ENCODE measurements at regions not wholly inside any gene's neighbourhood (a gene's known extent, or its start where the extent isn't known, plus 50 kb on each side); places are given as distances from the start of the nearest gene placed in this dataset.
"Not testable (repeated sequence)": the region's sequence is repeated elsewhere in the genome, so short reads cannot be mapped to it uniquely, and the experiment has no call there.

DNA sequence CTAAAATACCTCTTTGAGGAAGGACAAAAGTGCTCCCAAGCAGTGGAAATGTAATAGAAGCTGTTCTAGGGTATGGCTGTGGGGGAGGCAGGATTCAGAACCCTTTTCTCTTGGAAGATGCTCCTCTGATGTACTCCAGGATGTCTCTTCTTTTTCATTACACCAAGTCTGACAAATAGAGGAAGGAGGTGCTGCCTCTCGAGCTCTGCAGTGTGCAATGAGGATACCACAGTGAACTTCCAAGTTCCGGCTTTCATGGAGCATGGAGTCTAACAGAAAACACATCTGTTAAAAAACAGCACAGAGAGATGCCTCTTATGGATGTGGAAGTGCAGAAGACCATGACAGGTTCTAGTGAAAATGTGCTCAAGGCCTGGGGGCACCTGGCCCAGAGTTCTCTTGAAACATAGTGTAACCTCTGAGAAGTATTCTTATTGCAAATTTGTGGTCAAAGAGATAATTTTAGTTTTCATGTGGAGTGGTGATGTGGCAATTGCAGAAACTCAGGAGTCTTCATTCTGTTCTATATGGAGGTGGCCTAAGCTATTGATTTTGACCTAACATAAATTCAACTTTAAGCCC is 362.0 kb upstream of the CITED2 start:
- no peaks in the 10 kb centered on the region for H3K36me3 Mint-ChIP-seq (ENCODE audit: low read depth)
- ATAC-seq (no peak), DNase-seq (no peak)
- POLR2A ChIA-PET = no interaction called here
- CTCF ChIA-PET = no interaction called here
- H3K27me3 Mint-ChIP-seq (ENCODE audit: low read depth) = peaks cover 4% of the 10 kb centered on the region
- no peaks in the 10 kb centered on the region for H3K9me3 Mint-ChIP-seq (ENCODE audit: insufficient read depth)
- no peak overlapping the region for H3K27ac Mint-ChIP-seq
- H3K4me3 Mint-ChIP-seq = no peak overlapping the region
- H3K4me1 Mint-ChIP-seq (ENCODE audit: low read depth) = no peaks in the 10 kb centered on the region

DNA sequence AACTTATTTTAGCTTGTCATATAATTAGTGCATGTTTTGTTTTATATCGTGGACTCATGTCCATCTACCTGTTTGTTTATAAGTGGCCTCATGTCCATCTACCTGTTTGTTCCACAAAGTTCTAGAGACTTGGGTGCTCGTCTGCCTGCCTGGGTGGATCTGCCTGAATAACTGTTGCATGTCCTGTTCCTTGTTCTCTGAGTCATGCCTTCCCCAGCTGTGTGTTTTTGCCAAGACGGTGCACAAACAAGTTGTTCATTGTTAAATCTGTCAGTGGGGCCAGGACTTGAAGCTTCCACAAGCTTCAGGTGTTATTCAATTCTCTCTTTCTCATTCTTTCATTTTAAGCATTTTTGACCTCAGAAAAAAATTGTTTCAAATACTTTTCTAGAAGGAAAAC is 358.0 kb upstream of the CITED2 start:
- POLR2A ChIA-PET = no interaction called here
- DNase-seq (no peak), ATAC-seq (no peak)
- Mint-ChIP-seq H3K4me1 (ENCODE audit: low read depth) (no peaks in the 10 kb centered on the region), H3K4me3 (no peak overlapping the region), H3K27me3 (ENCODE audit: low read depth) (no peaks in the 10 kb centered on the region), H3K27ac (no peak overlapping the region), H3K36me3 (ENCODE audit: low read depth) (no peaks in the 10 kb centered on the region), H3K9me3 (ENCODE audit: insufficient read depth) (no peaks in the 10 kb centered on the region)
- CTCF ChIA-PET = no interaction called here

DNA sequence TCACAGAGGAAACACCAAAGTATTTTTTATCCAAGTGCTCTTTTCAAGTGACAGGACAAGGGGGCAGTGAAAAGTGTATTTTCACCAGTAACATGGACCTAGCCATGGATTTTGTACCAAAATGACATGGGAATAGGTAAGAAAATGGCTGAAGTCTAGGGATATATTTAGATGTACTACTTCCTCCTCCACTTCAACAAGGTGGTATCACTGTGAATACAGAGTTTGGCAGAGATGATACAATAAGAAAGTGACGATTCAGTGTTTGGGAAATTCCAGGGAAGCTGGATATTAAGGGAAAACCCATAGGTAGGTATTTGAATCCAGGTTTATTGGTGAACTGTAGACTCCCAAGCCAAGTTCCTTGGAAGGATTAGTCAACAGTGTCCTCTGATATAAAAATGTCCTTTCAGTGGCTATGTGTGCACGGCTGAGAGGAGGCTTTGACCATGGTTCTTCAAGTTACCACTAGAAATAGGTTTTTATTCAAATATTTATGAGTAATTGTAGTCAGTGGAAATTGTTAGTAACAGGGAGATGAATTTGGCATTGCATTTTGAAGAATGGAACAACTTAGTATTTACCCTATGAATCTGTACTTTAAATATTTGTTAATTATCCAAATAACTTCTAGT is 356.0 kb upstream of the CITED2 start:
- no peak for ATAC-seq
- Mint-ChIP-seq H3K36me3 (ENCODE audit: low read depth) (no peaks in the 10 kb centered on the region), H3K9me3 (ENCODE audit: insufficient read depth) (no peaks in the 10 kb centered on the region), H3K4me1 (ENCODE audit: low read depth) (no peaks in the 10 kb centered on the region), H3K27ac (no peak overlapping the region), H3K4me3 (no peak overlapping the region), H3K27me3 (ENCODE audit: low read depth) (no peaks in the 10 kb centered on the region)
- DNase-seq = no peak
- CTCF ChIA-PET = no interaction called here
- POLR2A ChIA-PET = no interaction called here

DNA sequence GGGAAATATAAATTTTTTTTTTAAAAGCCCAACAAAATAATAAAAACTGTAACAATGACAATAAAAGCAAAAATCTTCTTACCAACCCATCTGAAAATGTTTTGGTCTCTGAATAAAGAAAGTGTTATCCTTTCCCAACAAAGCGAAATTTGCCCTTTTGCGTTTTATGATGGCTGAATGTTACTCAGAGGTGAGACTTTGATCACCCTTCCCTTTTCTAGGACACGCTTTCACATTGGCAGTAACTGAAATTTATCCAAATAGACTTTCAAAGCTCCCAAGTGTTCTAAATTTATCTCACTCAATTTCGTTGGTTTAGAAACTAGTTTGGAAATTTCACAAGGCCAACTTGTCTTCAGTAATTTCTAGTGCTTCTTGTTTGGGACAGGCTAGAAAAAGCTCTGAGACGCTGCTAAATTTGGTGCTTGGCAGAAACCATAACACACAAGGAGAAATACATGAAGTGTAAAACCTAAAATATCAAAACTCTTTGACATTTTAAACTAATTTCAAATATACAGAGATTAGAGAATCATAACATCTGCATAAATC is 354.5 kb upstream of the CITED2 start:
- DNase-seq (no peak), ATAC-seq (no peak)
- H3K27ac Mint-ChIP-seq = no peak overlapping the region
- CTCF ChIA-PET = no interaction called here
- no peaks in the 10 kb centered on the region for H3K27me3 Mint-ChIP-seq (ENCODE audit: low read depth)
- H3K4me3 Mint-ChIP-seq = no peak overlapping the region
- no peaks in the 10 kb centered on the region for H3K9me3 Mint-ChIP-seq (ENCODE audit: insufficient read depth)
- no peaks in the 10 kb centered on the region for H3K36me3 Mint-ChIP-seq (ENCODE audit: low read depth)
- H3K4me1 Mint-ChIP-seq (ENCODE audit: low read depth) = no peaks in the 10 kb centered on the region
- POLR2A ChIA-PET = no interaction called here

DNA sequence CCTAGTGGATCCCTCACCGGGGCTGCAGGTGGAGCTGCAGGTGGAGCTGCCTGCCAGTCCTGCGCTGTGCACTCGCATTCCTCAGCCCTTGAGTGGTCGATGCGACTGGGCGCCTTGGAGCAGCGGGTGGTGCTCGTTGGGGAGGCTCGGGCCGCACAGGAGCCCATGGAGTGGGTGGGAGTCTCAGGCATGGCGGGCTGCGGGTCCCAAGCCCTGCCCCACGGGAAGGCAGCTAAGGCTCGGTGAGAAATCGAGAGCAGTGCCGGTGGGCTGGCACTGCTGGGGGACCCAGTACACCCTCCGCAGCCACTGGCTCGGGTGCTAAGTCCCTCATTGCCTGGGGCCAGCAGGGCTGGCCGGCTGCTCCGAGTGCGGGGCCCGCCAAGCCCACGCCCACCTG is 351.8 kb upstream of the CITED2 start:
- H3K4me1 Mint-ChIP-seq (ENCODE audit: low read depth); CTCF ChIA-PET; ATAC-seq; H3K27me3 Mint-ChIP-seq (ENCODE audit: low read depth); DNase-seq; H3K4me3 Mint-ChIP-seq; H3K9me3 Mint-ChIP-seq (ENCODE audit: insufficient read depth); POLR2A ChIA-PET; H3K27ac Mint-ChIP-seq; H3K36me3 Mint-ChIP-seq (ENCODE audit: low read depth): not testable (repeated sequence)

DNA sequence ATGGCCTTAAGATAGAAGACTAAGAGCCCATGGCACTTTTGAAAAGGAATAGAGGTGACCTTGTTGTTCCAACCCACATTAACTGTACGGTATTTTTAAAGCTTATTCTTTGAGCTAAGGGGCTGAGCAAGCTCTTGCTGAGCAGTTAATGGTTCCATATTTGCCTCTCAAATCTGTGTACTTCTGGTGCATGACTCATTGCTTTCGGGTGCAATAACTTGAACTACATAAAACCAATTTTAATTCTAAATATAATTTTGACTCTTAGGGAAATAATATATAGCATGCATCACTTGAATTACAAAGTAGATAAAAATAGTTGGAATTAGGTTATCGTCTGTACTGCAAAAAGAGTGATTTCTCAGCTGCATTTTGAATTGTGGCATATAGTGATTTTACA is 348.1 kb upstream of the CITED2 start:
- POLR2A ChIA-PET = no interaction called here
- Mint-ChIP-seq H3K9me3 (ENCODE audit: insufficient read depth) (no peaks in the 10 kb centered on the region), H3K4me3 (no peak overlapping the region)

DNA sequence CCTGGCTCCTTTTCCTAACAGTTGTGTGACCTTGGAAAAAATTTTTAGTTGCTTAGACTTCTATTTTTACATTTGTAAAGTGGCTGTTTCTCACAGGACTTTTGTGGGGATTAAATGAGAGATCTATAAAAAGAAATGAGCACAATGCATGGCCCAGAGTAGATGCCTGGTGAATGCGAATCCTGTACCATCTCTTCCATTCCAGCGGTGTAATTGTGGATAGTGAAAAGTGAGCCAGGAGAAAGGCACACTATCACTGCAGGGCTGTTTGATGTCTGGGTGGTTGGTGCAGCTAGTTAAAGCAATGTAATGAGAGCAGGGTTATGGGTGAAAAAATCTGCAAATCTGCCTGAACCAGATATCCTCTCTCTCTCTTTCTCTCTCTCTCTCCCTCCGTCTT is 347.5 kb upstream of the CITED2 start:
- H3K9me3 Mint-ChIP-seq (ENCODE audit: insufficient read depth) = no peaks in the 10 kb centered on the region
- H3K4me3 Mint-ChIP-seq = no peak overlapping the region
- no peak for DNase-seq
- H3K27ac Mint-ChIP-seq = no peak overlapping the region
- ATAC-seq = no peak
- ChIA-PET CTCF (no interaction called here), POLR2A (no interaction called here)
- no peaks in the 10 kb centered on the region for H3K36me3 Mint-ChIP-seq (ENCODE audit: low read depth)
- no peaks in the 10 kb centered on the region for H3K27me3 Mint-ChIP-seq (ENCODE audit: low read depth)
- H3K4me1 Mint-ChIP-seq (ENCODE audit: low read depth) = no peaks in the 10 kb centered on the region

More for the DNA sequence above, 348.1 kb upstream of the CITED2 start:
- ATAC-seq (no peak), DNase-seq (no peak)
- H3K27ac Mint-ChIP-seq = no peak overlapping the region
- H3K36me3 Mint-ChIP-seq (ENCODE audit: low read depth) = no peaks in the 10 kb centered on the region
- CTCF ChIA-PET = no interaction called here
- H3K4me1 Mint-ChIP-seq (ENCODE audit: low read depth) = no peaks in the 10 kb centered on the region
- H3K27me3 Mint-ChIP-seq (ENCODE audit: low read depth) = no peaks in the 10 kb centered on the region

DNA sequence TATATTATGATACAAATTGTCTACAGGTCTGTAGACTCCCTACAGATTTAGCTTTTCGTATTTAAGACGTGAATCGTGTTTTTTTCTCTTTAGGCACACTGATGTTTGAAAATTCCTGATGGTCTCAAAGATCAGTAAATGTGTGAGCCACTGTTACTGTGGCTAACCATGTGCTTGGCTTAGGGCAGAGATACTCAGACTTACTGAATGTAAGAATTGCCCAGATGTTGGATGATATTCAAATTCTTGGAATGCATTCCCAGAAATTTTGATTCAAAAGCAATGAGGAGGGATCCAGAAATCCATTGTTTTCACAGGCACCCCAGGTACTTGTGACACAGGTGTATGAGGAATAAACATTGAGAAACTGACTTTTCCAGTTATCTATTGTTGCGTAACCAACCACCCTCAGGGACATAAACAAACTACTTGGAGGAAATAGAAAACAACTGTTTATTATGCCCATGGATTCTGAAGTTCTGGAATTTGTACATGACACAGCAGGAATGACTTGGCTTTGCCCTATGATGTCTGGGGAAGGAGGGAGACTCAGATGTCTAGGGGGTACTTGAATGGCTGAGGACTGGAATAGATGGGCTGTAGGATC is 339.6 kb upstream of the CITED2 start:
- ChIA-PET POLR2A (no interaction called here), CTCF (no interaction called here)
- Mint-ChIP-seq H3K4me1 (ENCODE audit: low read depth) (no peaks in the 10 kb centered on the region), H3K36me3 (ENCODE audit: low read depth) (no peaks in the 10 kb centered on the region), H3K4me3 (no peak overlapping the region), H3K27me3 (ENCODE audit: low read depth) (peaks cover 2% of the 10 kb centered on the region), H3K27ac (no peak overlapping the region), H3K9me3 (ENCODE audit: insufficient read depth) (no peaks in the 10 kb centered on the region)
- DNase-seq (no peak), ATAC-seq (no peak)

DNA sequence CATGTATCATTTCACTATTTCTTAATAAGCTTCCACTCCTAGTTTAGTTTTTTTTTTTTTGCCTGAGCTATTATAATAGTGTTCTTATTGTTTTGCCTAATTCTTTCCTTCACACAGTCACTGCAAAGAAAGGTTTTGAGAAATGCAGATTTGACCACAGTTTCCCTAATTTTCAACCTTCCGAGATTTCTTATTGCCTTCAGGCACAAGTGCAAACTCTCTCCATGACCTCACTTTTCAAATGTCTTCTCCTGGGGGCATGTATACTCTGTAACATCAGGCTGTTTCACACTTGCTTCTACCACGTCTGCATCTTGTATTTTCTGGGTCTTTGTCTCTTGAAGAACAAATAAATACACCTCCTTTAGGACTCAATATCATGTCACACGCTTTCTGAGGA is 339.0 kb upstream of the CITED2 start:
- DNase-seq (no peak), ATAC-seq (no peak)
- Mint-ChIP-seq H3K36me3 (ENCODE audit: low read depth) (no peaks in the 10 kb centered on the region), H3K4me1 (ENCODE audit: low read depth) (no peaks in the 10 kb centered on the region), H3K27me3 (ENCODE audit: low read depth) (peaks cover 2% of the 10 kb centered on the region), H3K27ac (no peak overlapping the region), H3K9me3 (ENCODE audit: insufficient read depth) (no peaks in the 10 kb centered on the region), H3K4me3 (no peak overlapping the region)
- ChIA-PET POLR2A (no interaction called here), CTCF (no interaction called here)

DNA sequence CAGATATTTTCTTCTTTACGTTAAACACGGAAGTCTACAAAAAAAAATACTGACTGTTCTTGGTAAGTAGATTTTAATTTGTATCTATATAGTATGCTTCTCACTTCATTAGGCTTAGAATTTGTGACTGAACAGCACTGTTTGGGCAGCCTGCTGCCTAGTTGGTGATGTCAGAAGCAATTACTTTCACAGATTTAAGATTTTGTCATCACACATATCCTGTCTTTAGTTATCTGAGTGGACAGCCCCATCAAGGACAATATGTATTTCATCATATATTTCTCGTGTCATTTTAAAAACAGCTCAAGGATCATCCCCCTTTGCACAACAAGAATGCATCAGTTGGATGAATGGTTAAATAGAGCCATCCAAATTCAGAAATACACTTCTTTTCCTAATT is 338.4 kb upstream of the CITED2 start:
- CTCF ChIA-PET = no interaction called here
- Mint-ChIP-seq H3K4me1 (ENCODE audit: low read depth) (no peaks in the 10 kb centered on the region), H3K27me3 (ENCODE audit: low read depth) (peaks cover 2% of the 10 kb centered on the region), H3K4me3 (no peak overlapping the region), H3K9me3 (ENCODE audit: insufficient read depth) (no peaks in the 10 kb centered on the region), H3K36me3 (ENCODE audit: low read depth) (no peaks in the 10 kb centered on the region), H3K27ac (no peak overlapping the region)
- POLR2A ChIA-PET = no interaction called here
- no peak for ATAC-seq
- DNase-seq = no peak

DNA sequence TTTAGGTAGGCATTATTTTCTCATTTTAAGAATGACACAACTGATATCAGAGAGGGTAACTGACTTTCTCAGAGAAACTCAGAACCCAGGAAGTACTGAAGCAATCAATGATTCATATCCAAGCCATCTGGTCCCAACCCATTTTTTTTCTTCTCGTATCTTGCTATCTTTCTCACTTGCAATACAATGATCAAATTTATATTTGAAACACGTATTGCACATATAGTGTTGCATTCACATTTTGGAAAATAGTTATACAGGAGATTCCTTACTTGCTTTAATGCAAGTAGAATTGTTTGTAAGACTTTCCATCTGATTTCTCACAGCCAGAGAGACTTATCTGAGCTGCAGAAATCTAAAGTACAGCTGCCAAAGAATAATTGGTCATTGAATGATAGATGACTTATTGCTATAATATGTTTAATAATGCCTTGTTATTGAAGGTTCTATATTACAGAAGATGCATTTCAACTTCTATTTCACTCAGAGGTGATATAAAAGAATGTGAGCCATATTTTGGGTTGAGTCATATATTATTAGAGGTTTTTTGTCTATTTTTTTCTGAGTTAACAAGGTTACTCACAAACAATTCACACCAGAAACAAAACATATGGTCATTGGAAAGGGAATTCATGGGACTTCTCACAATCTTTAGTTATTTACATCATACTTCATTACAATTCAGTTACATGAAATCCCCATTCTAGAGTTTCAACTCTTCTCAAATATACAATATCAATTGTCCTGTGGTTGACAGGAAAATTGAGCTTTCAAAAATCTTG is 337.5 kb upstream of the CITED2 start:
- Mint-ChIP-seq H3K36me3 (ENCODE audit: low read depth) (no peaks in the 10 kb centered on the region), H3K4me1 (ENCODE audit: low read depth) (no peaks in the 10 kb centered on the region), H3K27ac (no peak overlapping the region), H3K4me3 (no peak overlapping the region), H3K9me3 (ENCODE audit: insufficient read depth) (no peaks in the 10 kb centered on the region), H3K27me3 (ENCODE audit: low read depth) (peaks cover 2% of the 10 kb centered on the region)
- DNase-seq = no peak
- no peak for ATAC-seq
- POLR2A ChIA-PET = no interaction called here
- CTCF ChIA-PET = no interaction called here

DNA sequence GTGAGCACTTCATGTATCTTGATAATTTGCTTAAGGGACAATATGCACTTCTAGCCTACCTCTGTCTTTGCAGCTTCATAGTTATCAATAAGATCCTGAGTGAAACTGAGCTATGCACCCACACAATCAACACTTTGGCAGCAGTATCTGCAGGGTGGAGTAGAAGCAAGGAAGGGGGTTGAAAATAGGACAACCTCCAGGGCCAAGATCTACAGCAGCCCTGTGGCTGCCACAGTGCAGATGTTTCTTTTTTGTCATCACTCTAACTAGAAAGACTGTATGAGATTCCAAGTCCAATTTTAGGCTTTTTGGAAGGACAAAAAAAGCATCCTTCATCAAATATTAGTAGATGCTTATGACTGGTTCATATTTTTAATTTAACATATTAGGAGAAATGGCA is 336.1 kb upstream of the CITED2 start:
- Mint-ChIP-seq H3K36me3 (ENCODE audit: low read depth) (no peaks in the 10 kb centered on the region), H3K4me3 (no peak overlapping the region), H3K27ac (no peak overlapping the region), H3K27me3 (ENCODE audit: low read depth) (peaks cover 2% of the 10 kb centered on the region), H3K4me1 (ENCODE audit: low read depth) (no peaks in the 10 kb centered on the region), H3K9me3 (ENCODE audit: insufficient read depth) (no peaks in the 10 kb centered on the region)
- no peak for ATAC-seq
- DNase-seq = no peak
- ChIA-PET CTCF (no interaction called here), POLR2A (interaction anchor here (0.6 kb wide), 1 partner anchor 73 kb away, joined by 7 read pairs; no protein-coding TSS in a partner anchor)

Measured in activated CD8-positive, alpha-beta T cell treated with anti-CD3 and anti-CD28 coated beads, Interleukin-2, amount 10 ng/mL, durations not matched to agents 7 days and 5 days (primary cell).